ENCODE measurements at regions not wholly inside any gene's neighbourhood (a gene's known extent, or its start where the extent isn't known, plus 50 kb on each side); places are given as distances from the start of the nearest gene placed in this dataset.

DNA sequence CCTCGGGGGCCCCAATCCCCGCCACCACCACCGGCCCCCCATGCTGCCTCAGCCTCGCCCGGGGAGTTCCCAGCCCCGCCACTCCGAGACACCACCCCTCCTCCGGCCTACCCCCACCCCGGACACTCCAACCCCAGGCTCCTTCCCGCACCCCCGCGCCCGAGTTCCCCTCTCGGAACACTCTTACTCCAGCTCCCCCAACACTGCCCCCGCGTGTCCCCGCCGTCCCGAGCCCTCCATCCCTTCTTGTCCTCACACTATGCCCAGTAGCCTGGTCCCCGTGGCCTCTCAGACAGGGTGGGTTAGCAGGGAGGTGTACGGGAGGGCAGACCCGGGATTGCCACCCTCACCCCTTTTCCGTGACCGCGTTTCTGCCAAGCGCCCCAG is 276.1 kb downstream of the BCOR start:
- TF ChIP-seq SRF (CRISPR knock-in tag; IDR thresholded peaks at IDR 0.05) (no peak), GATAD2B (IDR thresholded peaks at IDR 0.05; ENCODE audit: borderline replicate concordance) (no peak), NONO (IDR thresholded peaks at IDR 0.05; ENCODE audit: low read depth in 2 of 2, low read length in 1 of 2) (no peak), BMI1 (IDR thresholded peaks at IDR 0.05; ENCODE audit: low read length) (no peak)
- TF ChIP-seq, protein P1, sequence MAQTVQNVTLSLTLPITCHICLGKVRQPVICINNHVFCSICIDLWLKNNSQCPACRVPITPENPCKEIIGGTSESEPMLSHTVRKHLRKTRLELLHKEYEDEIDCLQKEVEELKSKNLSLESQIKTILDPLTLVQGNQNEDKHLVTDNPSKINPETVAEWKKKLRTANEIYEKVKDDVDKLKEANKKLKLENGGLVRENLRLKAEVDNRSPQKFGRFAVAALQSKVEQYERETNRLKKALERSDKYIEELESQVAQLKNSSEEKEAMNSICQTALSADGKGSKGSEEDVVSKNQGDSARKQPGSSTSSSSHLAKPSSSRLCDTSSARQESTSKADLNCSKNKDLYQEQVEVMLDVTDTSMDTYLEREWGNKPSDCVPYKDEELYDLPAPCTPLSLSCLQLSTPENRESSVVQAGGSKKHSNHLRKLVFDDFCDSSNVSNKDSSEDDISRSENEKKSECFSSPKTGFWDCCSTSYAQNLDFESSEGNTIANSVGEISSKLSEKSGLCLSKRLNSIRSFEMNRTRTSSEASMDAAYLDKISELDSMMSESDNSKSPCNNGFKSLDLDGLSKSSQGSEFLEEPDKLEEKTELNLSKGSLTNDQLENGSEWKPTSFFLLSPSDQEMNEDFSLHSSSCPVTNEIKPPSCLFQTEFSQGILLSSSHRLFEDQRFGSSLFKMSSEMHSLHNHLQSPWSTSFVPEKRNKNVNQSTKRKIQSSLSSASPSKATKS (CRISPR knock-in tag; IDR thresholded peaks at IDR 0.05): no peak
- TF ChIP-seq, protein P2, sequence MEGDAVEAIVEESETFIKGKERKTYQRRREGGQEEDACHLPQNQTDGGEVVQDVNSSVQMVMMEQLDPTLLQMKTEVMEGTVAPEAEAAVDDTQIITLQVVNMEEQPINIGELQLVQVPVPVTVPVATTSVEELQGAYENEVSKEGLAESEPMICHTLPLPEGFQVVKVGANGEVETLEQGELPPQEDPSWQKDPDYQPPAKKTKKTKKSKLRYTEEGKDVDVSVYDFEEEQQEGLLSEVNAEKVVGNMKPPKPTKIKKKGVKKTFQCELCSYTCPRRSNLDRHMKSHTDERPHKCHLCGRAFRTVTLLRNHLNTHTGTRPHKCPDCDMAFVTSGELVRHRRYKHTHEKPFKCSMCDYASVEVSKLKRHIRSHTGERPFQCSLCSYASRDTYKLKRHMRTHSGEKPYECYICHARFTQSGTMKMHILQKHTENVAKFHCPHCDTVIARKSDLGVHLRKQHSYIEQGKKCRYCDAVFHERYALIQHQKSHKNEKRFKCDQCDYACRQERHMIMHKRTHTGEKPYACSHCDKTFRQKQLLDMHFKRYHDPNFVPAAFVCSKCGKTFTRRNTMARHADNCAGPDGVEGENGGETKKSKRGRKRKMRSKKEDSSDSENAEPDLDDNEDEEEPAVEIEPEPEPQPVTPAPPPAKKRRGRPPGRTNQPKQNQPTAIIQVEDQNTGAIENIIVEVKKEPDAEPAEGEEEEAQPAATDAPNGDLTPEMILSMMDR (IDR thresholded peaks at IDR 0.05 in 2 of 3, conservative IDR thresholded peaks at IDR 0.05 in 1 of 3; ENCODE audit: insufficient read depth in 2 of 3, low read depth in 1 of 3, low read length in 3 of 3): no peak
